Peyer's patch (tissue), 4 donors: ENCODE measurements at regions not wholly inside any gene's neighbourhood (a gene's known extent, or its start where the extent isn't known, plus 50 kb on each side); places are given as distances from the start of the nearest gene placed in this dataset.

Source experiments
- DNase-seq, 3 donors: peaks; one replicate each; pipeline ENCODE4 v3.0.0-alpha.2; 2017 to 2019
- H3K27ac ChIP-seq, 4 donors: fragments of 200-600 bp; sonication (generic); one replicate each; pipeline ENCODE4 v1.5.1; 2016 to 2019
- H3K27me3 ChIP-seq, 2 donors: fragments of 200-600 bp; sonication (generic); one replicate each; pipeline ENCODE4 v1.5.1; 2019
- H3K36me3 ChIP-seq, 3 donors: fragments of 200-600 bp; sonication (generic); one replicate each; pipeline ENCODE4 v1.5.1; 2016 to 2019
- H3K4me1 ChIP-seq, 4 donors: fragments of 200-600 bp; sonication (generic); one replicate each; pipeline ENCODE4 v1.5.1; 2016 to 2019
- H3K4me3 ChIP-seq, 4 donors: fragments of 200-600 bp; sonication (generic); 1 replicate in 3 of 4; 2 replicates in 1 of 4; pipeline ENCODE4 v1.5.1; 2016 to 2019; ENCODE audit warnings: mild to moderate bottlenecking in 1 of 4
- H3K9me3 ChIP-seq, 4 donors: fragments of 200-600 bp; sonication (generic); one replicate each; pipeline ENCODE4 v1.5.1; 2016 to 2019; ENCODE audit warnings: mild to moderate bottlenecking in 1 of 4
- CTCF ChIP-seq, 6 experiments: fragments of 450-650 bp in 4 of 6; fragments of 200-600 bp in 2 of 6; sonication (generic) in 1 of 6; IDR thresholded peaks; one replicate each; pipeline ENCODE4 v1.5.1; 2017 to 2019; ENCODE audit warnings: antibody characterized with exemption in 6 of 6, mild to moderate bottlenecking in 3 of 6, moderate library complexity in 1 of 6
- POLR2A ChIP-seq, 2 donors: fragments of 450-650 bp; IDR thresholded peaks; one replicate each; pipeline ENCODE4 v1.5.1; 2017; ENCODE audit warnings: antibody characterized with exemption in 2 of 2, mild to moderate bottlenecking in 2 of 2, moderate library complexity in 2 of 2

GRCh38 chr14:84456946-84457345 is 1073.0 kb upstream of the FLRT2 start:
- no peak overlapping the region for H3K4me3 ChIP-seq
- H3K27ac ChIP-seq, result no peak overlapping the region
- no peaks in the 10 kb centered on the region for H3K36me3 ChIP-seq
- no peak for DNase-seq
- no peak for TF ChIP-seq CTCF (IDR thresholded peaks at IDR 0.05)
- TF ChIP-seq POLR2A (IDR thresholded peaks at IDR 0.05), result no peak
- H3K9me3 ChIP-seq, result no peaks in the 10 kb centered on the region
- H3K4me1 ChIP-seq, result no peaks in the 10 kb centered on the region
- H3K27me3 ChIP-seq, result no peaks in the 10 kb centered on the region

- H3K9me3 ChIP-seq, result no peaks in the 10 kb centered on the region
- no peak for DNase-seq
- no peaks in the 10 kb centered on the region for H3K36me3 ChIP-seq
- H3K27me3 ChIP-seq, result no peaks in the 10 kb centered on the region
- no peaks in the 10 kb centered on the region for H3K4me1 ChIP-seq
- H3K27ac ChIP-seq, result no peak overlapping the region
- TF ChIP-seq CTCF (IDR thresholded peaks at IDR 0.05) (no peak), POLR2A (IDR thresholded peaks at IDR 0.05) (no peak)
- no peak overlapping the region for H3K4me3 ChIP-seq
These were observed 1071.1 kb upstream of the FLRT2 start for GRCh38 chr14:84458881-84459280.

GRCh38 chr14:84465880-84466279 is 1064.1 kb upstream of the FLRT2 start:
- H3K9me3 ChIP-seq, result no peaks in the 10 kb centered on the region
- TF ChIP-seq CTCF (IDR thresholded peaks at IDR 0.05) (no peak), POLR2A (IDR thresholded peaks at IDR 0.05) (no peak)
- H3K4me1 ChIP-seq, result no peaks in the 10 kb centered on the region
- H3K4me3 ChIP-seq, result no peak overlapping the region
- no peak overlapping the region for H3K27ac ChIP-seq
- DNase-seq, result no peak
- H3K27me3 ChIP-seq, result no peaks in the 10 kb centered on the region
- H3K36me3 ChIP-seq, result no peaks in the 10 kb centered on the region

- no peaks in the 10 kb centered on the region for H3K4me1 ChIP-seq
- H3K36me3 ChIP-seq, result no peaks in the 10 kb centered on the region
- H3K27me3 ChIP-seq, result no peaks in the 10 kb centered on the region
- DNase-seq, result no peak
- no peaks in the 10 kb centered on the region for H3K9me3 ChIP-seq
- no peak overlapping the region for H3K27ac ChIP-seq
- no peak for TF ChIP-seq POLR2A (IDR thresholded peaks at IDR 0.05)
- no peak for TF ChIP-seq CTCF (IDR thresholded peaks at IDR 0.05)
- no peak overlapping the region for H3K4me3 ChIP-seq
These were observed 1061.8 kb upstream of the FLRT2 start for GRCh38 chr14:84468153-84468552.

- Histone ChIP-seq H3K9me3 (no peaks in the 10 kb centered on the region), H3K4me3 (no peak overlapping the region), H3K4me1 (no peaks in the 10 kb centered on the region), H3K27me3 (no peaks in the 10 kb centered on the region), H3K36me3 (no peaks in the 10 kb centered on the region), H3K27ac (no peak overlapping the region)
- TF ChIP-seq CTCF (IDR thresholded peaks at IDR 0.05), result no peak
- TF ChIP-seq POLR2A (IDR thresholded peaks at IDR 0.05), result no peak
- DNase-seq, result no peak
These were observed 1051.9 kb upstream of the FLRT2 start for GRCh38 chr14:84477996-84478395.
